Motor neuron (in vitro differentiated cells): ENCODE measurements at regions not wholly inside any gene's neighbourhood (a gene's known extent, or its start where the extent isn't known, plus 50 kb on each side); places are given as distances from the start of the nearest gene placed in this dataset.
"Not testable (repeated sequence)": the region's sequence is repeated elsewhere in the genome, so short reads cannot be mapped to it uniquely, and the experiment has no call there.

Experiments
- ATAC-seq, 8 experiments: fragments of 200-7000 bp; cut with Tn5 transposase; replicated peaks in 6 of 8; 2 replicates each; pipeline ENCODE4 v1.8.0; 2021; ENCODE audit warnings: mild to moderate bottlenecking in 8 of 8, moderate library complexity in 8 of 8
- H3K27ac ChIP-seq, 2 donors: fragments of 250-450 bp; sonication (Bioruptor Pico); 2 replicates each; pipeline ENCODE4 v1.9.0; 2021; ENCODE audit warnings: antibody characterized with exemption in 2 of 2, mild to moderate bottlenecking in 2 of 2, moderate library complexity in 1 of 2
- H3K4me1 ChIP-seq, 2 donors: fragments of 250-450 bp; sonication (Bioruptor Pico); replicated peaks in 1 of 2; 2 replicates each; pipeline ENCODE4 v1.6.1; 2021; ENCODE audit warnings: antibody characterized with exemption in 2 of 2, mild to moderate bottlenecking in 2 of 2, moderate library complexity in 1 of 2
- H3K4me3 ChIP-seq, 5 donors: fragments of 250-450 bp; sonication (Bioruptor Pico); 2 replicates each; pipeline ENCODE4 v1.9.0; 2021; ENCODE audit warnings: antibody characterized with exemption in 5 of 5, mild to moderate bottlenecking in 5 of 5, moderate library complexity in 4 of 5
- WGBS, 10 experiments: fragments of 450-650 bp; shearing (Covaris generic); methylation state at CpG; one replicate each; pipeline ENCODE4 v1.0.0; 2022; 5-methylcytosine and 5-hydroxymethylcytosine counted together
- in situ Hi-C, 9 experiments: fragments of 400-800 bp; cut with MboI; loops; one replicate each; pipeline ENCODE4 v1.15.0; 2021; ENCODE audit warnings: low sequenced_read_pairs in 9 of 9, low pct_unique_long_range_greater_than_20kb in 2 of 9; ENCODE audit not compliant: unreplicated experiment in 9 of 9

DNA sequence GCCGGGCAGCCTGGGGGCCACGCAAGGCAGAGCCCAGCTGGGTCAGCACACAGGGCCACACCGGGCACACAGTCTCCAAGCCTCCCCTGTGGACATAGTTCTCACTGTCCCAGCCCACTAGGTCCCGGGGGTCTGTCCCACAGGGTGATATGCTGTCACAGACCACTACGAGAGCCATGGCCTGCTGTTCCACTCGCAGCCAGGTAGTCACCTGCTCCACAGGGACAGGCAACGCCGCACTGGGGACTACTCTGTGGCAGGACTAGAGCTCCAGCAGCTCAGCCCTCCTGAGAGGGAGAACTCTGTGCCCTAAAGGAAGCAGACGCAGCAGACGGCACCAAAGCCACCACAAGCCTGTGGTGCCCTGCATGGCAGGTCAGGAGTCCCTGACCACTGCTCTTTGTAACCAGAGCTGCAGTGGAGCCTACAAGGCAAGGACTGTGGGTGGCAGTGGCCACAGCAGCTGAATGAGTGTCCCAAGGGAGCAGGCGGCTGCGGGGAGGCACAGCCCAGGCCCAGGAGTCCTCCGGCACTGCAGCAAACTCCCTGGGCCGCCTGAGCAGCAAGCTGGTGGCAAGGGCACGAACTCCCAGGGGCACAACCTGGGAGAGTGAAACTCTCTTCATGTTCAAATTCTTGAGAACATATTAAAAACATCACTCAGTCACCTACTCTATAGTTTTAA, 171.2 kb upstream of the GRK3 start:
- WGBS, 10 experiments, result 80 to 90% (median 88%) methylated on average over 1 to 8 of the region's 15 CpGs; no CpG with 5 or more reads in 7 of the 10 experiments
- in situ Hi-C loops, result no loop called here

DNA sequence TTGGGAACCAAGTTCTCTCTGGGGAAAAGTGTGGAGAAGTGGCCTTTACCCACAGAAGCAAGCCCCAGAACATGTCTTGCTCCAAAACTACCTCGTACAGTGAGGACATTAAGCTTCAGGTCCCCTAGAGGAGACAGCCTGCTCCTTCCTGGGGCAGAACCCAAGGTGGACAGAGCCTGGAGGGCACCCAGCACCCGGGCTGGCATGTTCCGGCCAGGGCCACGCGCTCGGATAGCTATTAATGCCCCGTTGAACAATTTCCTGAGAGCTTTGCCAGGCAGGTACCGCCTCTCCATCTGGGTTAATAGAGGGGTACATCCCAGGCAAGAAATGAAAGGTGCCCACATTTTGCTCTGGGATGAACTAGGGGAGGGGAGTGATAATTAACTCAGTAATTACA, 169.0 kb upstream of the GRK3 start:
- WGBS, 10 experiments, result 88 to 100% (median 92%) methylated on average over 1 to 8 of the region's 8 CpGs; no CpG with 5 or more reads in 4 of the 10 experiments
- no peak for ATAC-seq
- H3K4me3 ChIP-seq, result no peak overlapping the region
- in situ Hi-C loops, result no loop called here
- no peak overlapping the region for H3K27ac ChIP-seq
- no peaks in the 10 kb centered on the region for H3K4me1 ChIP-seq

More for the DNA sequence above, 171.2 kb upstream of the GRK3 start:
- Histone ChIP-seq H3K4me3 (no peak overlapping the region), H3K27ac (no peak overlapping the region), H3K4me1 (no peaks in the 10 kb centered on the region)
- ATAC-seq, result no peak

DNA sequence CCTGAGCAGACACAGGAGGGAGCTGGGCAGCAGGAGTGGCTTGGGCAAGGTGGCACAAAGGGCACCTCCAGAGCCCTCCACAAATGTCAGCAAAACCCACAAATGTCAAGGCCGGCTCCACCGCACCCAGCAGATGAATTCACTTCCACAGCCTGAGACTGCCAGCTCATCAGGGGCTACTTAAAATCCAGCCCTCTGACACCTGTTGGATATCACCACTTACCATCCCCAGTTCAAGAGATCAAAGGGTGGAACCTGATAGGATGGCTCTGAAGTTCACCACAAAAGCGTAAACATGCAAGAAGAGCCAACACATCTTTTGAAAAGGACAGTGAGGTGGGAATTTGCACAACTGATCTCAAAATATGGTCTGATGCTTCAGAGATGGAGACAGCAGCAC, 168.6 kb upstream of the GRK3 start:
- 100% methylated on average over 1 to 2 of the region's 3 CpGs; no CpG with 5 or more reads in 7 of the 10 experiments for WGBS, 10 experiments
- in situ Hi-C loops, result no loop called here
- ATAC-seq, result no peak
- Histone ChIP-seq H3K4me1 (no peaks in the 10 kb centered on the region), H3K27ac (no peak overlapping the region), H3K4me3 (no peak overlapping the region)

DNA sequence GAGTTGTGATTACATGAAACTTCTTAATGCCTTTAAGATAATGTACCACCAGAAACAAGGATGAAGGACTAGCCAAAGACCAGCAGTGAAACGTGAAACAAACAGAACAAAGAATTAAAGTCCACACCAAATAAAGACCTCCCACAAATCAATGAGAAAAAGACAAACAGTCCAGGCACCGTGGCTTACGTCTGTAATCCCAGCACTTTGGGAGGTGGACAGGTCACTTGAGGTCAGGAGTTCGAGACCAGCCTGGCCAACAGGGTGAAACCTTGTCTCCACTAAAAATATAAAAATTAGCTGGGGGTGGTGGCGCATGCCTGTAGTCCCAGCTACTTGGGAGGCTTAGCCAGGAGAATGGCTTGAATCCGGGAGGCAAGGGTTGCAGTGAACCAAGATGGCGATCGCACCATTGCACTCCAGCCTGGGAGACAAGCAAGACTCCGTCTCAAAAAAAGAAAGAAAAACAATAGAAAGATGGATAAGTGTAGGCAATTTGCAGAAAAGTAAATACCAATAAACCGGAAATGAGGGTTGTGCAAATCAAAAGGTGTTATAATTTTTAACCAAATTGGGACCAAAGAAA, 167.8 kb upstream of the GRK3 start:
- ATAC-seq, result no peak
- H3K4me3 ChIP-seq, result no peak overlapping the region
- H3K27ac ChIP-seq, result no peak overlapping the region
- 75 to 100% (median 94%) methylated on average over 1 to 10 of the region's 10 CpGs for WGBS, 10 experiments
- in situ Hi-C loops, result no loop called here
- no peaks in the 10 kb centered on the region for H3K4me1 ChIP-seq

DNA sequence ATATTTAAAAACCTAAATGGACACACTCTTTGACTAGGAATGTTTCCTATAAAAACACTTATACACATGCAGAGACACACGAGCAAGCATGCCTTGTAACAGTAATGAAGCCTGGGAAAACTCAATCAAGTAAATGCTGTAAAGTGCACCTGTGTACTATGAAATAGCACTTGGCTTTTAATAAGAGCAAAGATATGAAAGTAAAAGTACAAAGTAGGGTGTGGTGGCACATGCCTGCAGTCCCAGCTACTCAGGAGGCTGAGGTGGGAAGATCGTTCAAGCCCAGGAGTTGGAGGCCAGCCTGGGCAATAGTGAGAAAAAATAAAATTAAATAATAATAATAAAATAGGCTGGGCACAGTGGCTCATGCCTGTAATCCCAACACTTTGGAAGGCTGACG, 166.9 kb upstream of the GRK3 start:
- 63 to 100% (median 94%) methylated on average over 1 to 3 of the region's 3 CpGs; no CpG with 5 or more reads in 2 of the 10 experiments for WGBS, 10 experiments
- in situ Hi-C loops, result no loop called here
- Histone ChIP-seq H3K4me3 (no peak overlapping the region), H3K27ac (no peak overlapping the region), H3K4me1 (peaks cover 0 to 1% of the 10 kb centered on the region in 2 donors)
- no peak for ATAC-seq

DNA sequence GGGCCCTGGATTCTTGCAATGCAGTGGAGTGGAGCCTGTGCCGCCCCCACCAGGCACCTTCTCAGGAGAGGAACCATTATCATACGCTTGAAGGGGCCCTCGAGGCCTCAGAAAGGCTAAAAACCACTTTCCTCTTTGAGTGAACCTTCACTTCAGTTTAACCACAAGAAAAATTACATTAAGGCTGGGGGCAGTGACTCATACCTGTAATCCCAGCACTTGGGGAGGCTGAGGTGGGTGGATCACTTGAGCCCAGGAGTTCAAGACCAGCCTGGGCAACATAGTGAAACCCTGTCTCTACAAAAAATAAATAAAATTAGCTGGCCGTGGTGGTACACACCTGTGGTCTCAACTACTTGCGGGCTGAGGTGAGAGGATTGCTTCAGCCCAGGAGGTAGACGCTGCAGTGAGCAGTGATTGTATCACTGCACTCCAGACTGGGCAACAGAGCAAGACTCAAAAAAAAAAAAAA, 165.8 kb upstream of the GRK3 start:
- H3K27ac ChIP-seq, in situ Hi-C loops, H3K4me3 ChIP-seq, ATAC-seq: not testable (repeated sequence)
- 90 to 100% (median 100%) methylated on average over 1 to 5 of the region's 6 CpGs; no CpG with 5 or more reads in 5 of the 10 experiments for WGBS, 10 experiments
- peaks cover 4 to 11% of the 10 kb centered on the region in 2 donors for H3K4me1 ChIP-seq

DNA sequence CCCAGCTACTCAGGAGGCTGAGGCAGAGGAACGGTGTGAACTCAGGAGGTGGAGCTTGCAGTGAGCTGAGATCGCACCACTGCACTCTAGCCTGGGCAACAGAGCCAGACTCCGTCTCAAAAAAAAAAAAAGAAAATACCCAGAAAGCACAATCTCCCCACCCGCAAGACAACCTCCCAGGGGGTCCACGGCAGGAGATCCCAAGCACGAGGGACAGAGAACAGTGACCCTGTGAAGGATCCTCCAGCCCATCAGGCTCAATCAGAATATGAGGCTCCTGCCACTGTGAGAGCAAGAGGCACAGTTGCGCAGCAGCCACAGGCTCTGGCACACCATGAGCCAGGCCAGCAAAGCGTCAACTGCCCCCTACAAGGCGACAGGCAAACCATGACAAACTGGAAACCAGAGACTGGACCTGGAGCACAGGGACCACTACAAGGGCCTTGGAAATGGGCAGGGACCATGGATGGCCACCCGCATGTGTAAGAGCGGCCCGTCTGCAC, 164.8 kb upstream of the GRK3 start:
- Histone ChIP-seq H3K27ac (no peak overlapping the region), H3K4me3 (no peak overlapping the region), H3K4me1 (peaks cover 4 to 11% of the 10 kb centered on the region in 2 donors)
- WGBS, 10 experiments, result 82 to 100% (median 88%) methylated on average over 1 to 8 of the region's 12 CpGs; no CpG with 5 or more reads in 5 of the 10 experiments
- in situ Hi-C loops, result no loop called here
- ATAC-seq, result no peak

DNA sequence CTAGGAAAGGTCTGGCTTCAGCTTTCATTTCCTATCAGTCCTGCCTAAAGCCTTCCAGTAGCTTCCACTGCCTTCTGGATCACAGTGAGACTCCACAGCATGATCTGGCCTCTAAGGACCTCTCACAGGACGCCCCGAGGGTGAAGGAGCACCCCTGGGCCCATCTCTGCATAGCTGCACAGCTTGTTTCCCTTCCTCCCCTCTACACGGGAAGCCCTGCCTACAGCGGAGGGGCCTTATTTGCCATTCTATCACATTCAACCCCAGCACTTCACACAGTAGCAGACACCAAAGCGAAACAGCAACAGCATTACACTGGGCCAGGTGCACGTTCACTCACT, 162.3 kb upstream of the GRK3 start:
- in situ Hi-C loops, result no loop called here
- no peak for ATAC-seq
- WGBS, 10 experiments, result 69 to 93% (median 82%) methylated on average over 1 to 3 of the region's 6 CpGs; no CpG with 5 or more reads in 4 of the 10 experiments

DNA sequence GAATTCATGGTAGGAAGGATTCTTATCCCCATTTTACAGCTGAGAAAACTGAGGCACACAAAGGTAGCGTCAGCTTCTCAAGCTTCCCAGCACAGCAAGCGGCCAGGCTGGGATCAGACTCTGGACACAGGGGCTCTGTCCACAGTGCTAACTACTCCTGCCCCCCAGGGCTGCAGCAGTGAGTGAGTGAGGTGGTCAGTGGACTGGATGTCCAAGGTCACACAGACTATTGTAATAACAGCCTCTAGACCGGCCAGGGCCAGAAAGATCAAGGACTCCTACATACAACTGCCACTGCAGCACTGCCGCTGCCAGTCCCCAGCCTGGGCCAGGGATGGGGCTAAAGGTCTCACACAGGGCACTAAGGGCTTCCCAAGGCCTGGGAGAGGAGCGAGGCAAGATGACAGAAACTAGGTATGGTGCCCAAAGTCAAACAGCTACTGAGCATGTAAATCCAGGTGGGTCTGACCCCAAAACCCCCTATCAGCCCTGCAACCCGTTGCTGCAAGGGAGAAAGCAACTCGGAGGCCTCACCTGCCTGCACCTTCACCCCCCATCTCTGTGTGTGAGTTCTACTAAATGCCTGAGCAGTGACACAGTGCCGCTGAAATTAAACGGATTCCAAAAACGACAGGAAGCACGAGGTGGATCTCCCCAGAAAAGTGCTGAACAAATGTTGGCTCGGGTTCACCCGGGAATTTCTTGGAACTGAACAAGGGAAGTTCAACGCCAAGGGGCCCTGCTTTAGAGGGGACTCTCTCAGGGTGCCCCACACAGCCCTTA, 161.8 kb upstream of the GRK3 start:
- H3K4me3 ChIP-seq, result peak overlapping the region in 4 of 5 donors; percentile 55 to 78 (median 66)
- 40 to 100% (median 59%) methylated on average over 1 to 9 of the region's 14 CpGs; no CpG with 5 or more reads in 3 of the 10 experiments for WGBS, 10 experiments
- no peak overlapping the region for H3K27ac ChIP-seq
- in situ Hi-C loops, result no loop called here
- H3K4me1 ChIP-seq, result peaks cover 4 to 11% of the 10 kb centered on the region in 2 donors
- no peak for ATAC-seq

More for the DNA sequence above, 162.3 kb upstream of the GRK3 start:
- no peak overlapping the region for H3K27ac ChIP-seq
- H3K4me3 ChIP-seq, result no peak overlapping the region
- peaks cover 4 to 11% of the 10 kb centered on the region in 2 donors for H3K4me1 ChIP-seq

DNA sequence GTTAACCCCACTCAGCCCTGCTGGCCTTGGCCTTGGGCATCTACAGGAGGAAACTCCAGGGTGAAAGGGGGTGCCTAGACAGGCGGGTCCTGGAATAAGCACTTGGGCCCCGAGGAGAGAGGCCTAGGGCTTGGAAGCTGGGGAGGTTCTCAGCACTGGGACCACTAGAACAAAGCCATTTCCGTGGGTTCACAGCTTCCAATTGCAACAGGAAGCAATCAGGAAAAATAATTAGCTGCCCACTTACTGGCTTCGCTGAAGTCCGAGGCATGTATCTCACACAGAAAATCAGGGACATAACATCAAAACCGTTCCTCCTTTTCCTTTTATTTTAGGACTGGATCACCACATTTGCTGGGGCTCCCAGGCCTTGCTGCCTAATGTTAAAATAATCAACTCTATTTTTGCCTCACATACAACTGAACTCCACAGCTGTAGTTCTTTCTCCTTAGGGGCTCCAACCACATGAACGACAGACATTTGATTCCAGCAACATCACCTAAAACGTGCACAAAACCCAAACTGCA, 161.1 kb upstream of the GRK3 start:
- WGBS, 10 experiments, result 13 to 90% (median 34%) methylated on average over 2 to 7 of the region's 8 CpGs; no CpG with 5 or more reads in 3 of the 10 experiments
- H3K4me1 ChIP-seq, result peaks cover 4 to 11% of the 10 kb centered on the region in 2 donors
- in situ Hi-C loops, result no loop called here
- H3K4me3 ChIP-seq, result peak overlapping the region; percentile 55 to 78 (median 72)
- ATAC-seq, result no peak
- H3K27ac ChIP-seq, result no peak overlapping the region

DNA sequence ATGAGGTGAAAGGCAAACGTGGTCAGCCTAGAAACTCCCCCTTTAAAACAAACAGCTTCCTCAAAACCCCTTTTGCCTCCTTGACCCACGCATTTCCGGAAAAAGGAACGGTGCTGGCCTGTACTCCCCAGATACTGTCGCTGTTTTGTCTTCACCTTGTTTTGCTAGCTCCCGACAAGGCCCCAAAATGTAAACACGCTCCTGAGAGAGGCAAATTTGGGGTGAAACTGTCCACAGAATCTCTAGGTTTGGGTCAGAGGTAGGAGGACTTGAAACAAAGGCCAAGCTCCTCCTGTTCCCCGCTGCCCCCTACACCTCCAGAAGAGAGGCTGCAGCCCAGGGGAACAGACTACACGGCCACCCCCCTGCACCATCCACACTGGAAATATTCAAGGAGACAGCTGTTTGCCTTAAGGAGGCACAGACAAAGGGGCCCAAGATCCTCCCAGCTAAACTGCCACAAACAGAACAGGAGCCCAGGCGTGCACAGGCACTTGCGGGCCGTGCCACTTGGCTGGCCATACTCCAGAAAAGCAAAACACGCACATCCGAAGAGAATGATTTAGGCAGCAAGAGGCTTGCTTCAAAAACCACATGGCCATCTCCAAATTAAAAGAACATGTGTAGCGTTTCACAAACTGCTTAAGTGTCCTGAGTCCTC, 160.5 kb upstream of the GRK3 start:
- ATAC-seq, result peak; percentile 6 to 22 (median 13)
- 4 to 46% (median 16%) methylated on average over 4 to 12 of the region's 15 CpGs; no CpG with 5 or more reads in 4 of the 10 experiments for WGBS, 10 experiments
- H3K4me1 ChIP-seq, result peaks cover 4 to 11% of the 10 kb centered on the region in 2 donors
- no peak overlapping the region for H3K27ac ChIP-seq
- peak overlapping the region; percentile 55 to 78 (median 72) for H3K4me3 ChIP-seq
- in situ Hi-C loops, result no loop called here

DNA sequence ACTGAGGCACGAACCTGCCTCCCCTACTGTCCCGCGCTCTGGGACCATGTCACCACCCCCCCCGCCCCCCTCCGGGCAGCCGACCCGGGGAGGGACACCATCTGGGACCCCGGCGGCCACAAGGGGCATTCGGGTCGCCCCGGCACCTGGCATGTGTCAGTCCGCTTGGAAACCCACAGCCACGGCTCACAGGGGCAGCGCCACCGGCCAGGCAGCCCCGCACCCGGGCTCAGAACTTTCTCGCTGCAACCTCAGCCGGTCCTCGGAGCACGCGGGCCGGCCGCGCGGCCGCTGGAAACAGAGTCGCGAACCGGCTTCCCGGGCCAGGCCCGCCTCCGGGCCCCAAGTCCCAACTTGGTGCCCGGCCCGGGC, 159.9 kb upstream of the GRK3 start:
- H3K4me3 ChIP-seq, result peak overlapping the region; percentile 55 to 78 (median 72)
- no peak overlapping the region for H3K27ac ChIP-seq
- in situ Hi-C loops, result no loop called here
- ATAC-seq, result peak in 4 of 8 experiments; percentile 4 to 27 (median 10)
- H3K4me1 ChIP-seq, result peaks cover 4 to 11% of the 10 kb centered on the region in 2 donors
- WGBS, 10 experiments, result 0 to 6% (median 1%) methylated on average over 1 to 16 of the region's 36 CpGs; no CpG with 5 or more reads in 6 of the 10 experiments
